Neural cell (in vitro differentiated cells): ENCODE measurements at regions not wholly inside any gene's neighbourhood (a gene's known extent, or its start where the extent isn't known, plus 50 kb on each side); places are given as distances from the start of the nearest gene placed in this dataset.

Experiments used
- H2AFZ ChIP-seq: fragments of 200-600, 300-800 bp; sonication (generic), shearing (Covaris generic); 2 replicates; pipeline ENCODE4 v1.6.0; 2014; ENCODE audit warnings: low read depth, mild to moderate bottlenecking, antibody characterized with exemption, low read length, moderate library complexity
- H3F3A ChIP-seq: fragments of 200-600 bp; shearing (Covaris generic); 2 replicates; pipeline ENCODE4 v1.6.1; 2016; ENCODE audit warnings: mild to moderate bottlenecking, moderate library complexity, mixed read lengths, antibody characterized with exemption, low read length; ENCODE audit not compliant: insufficient read depth, poor library complexity, severe bottlenecking
- H3K27ac ChIP-seq: fragments of 200-600, 300-800 bp; sonication (generic), shearing (Covaris generic); 2 replicates; pipeline ENCODE4 v1.5.1; 2014; ENCODE audit warnings: mild to moderate bottlenecking, low read length, moderate library complexity
- H3K27me3 ChIP-seq: fragments of 300-800, 200-600 bp; sonication (generic), shearing (Covaris generic); 2 replicates; pipeline ENCODE4 v1.6.0; 2014; ENCODE audit warnings: mild to moderate bottlenecking, low read depth, low read length, moderate library complexity; ENCODE audit not compliant: insufficient read depth
- H3K36me3 ChIP-seq: fragments of 300-800, 200-600 bp; sonication (generic), shearing (Covaris generic); 2 replicates; pipeline ENCODE4 v1.5.1; 2014; ENCODE audit warnings: mild to moderate bottlenecking, antibody characterized with exemption, low read length, moderate library complexity; ENCODE audit not compliant: insufficient read depth
- H3K4me2 ChIP-seq: fragments of 300-800, 200-600 bp; sonication (generic), shearing (Covaris generic); 2 replicates; pipeline ENCODE4 v1.6.0; 2014; ENCODE audit warnings: mild to moderate bottlenecking, low read length
- H3K4me3 ChIP-seq: fragments of 300-800, 200-600 bp; sonication (generic), shearing (Covaris generic); 2 replicates; pipeline ENCODE4 v1.5.1; 2014; ENCODE audit warnings: mild to moderate bottlenecking, low read length, moderate library complexity
- H3K79me2 ChIP-seq: fragments of 200-600 bp; shearing (Covaris generic); replicated peaks from 2 replicates; pipeline ENCODE4 v1.6.0; 2014; ENCODE audit warnings: mild to moderate bottlenecking, low read length, moderate library complexity; ENCODE audit not compliant: insufficient read depth
- H3K9ac ChIP-seq: fragments of 300-800, 200-600 bp; sonication (generic), shearing (Covaris generic); 2 replicates; pipeline ENCODE4 v1.6.1; 2016; ENCODE audit warnings: mild to moderate bottlenecking, low read length, mixed read lengths
- H3K9me2 ChIP-seq: fragments of 200-600 bp; shearing (Covaris generic); 2 replicates; pipeline ENCODE4 v1.6.1; 2016; ENCODE audit warnings: mild to moderate bottlenecking, low read length, mixed read lengths; ENCODE audit not compliant: insufficient read depth
- H3K9me3 ChIP-seq: fragments of 200-600, 300-800 bp; sonication (generic), shearing (Covaris generic); 2 replicates; pipeline ENCODE4 v1.6.1; 2016; ENCODE audit warnings: mild to moderate bottlenecking, mixed run types, low read length, moderate library complexity, mixed read lengths
- H4K20me1 ChIP-seq: fragments of 200-600 bp; shearing (Covaris generic); 2 replicates; pipeline ENCODE4 v1.6.1; 2016; ENCODE audit warnings: mild to moderate bottlenecking, mixed run types; ENCODE audit not compliant: insufficient read depth
- EP300 ChIP-seq: fragments of 450-650 bp; conservative IDR thresholded peaks from 2 replicates; pipeline ENCODE4 v1.6.1; 2014; ENCODE audit warnings: antibody characterized with exemption, mild to moderate bottlenecking, moderate library complexity; ENCODE audit not compliant: poor library complexity, severe bottlenecking
- EZH2 ChIP-seq: fragments of 200-600, 300-800 bp; shearing (Covaris generic), sonication (generic); IDR thresholded peaks from 2 replicates; pipeline ENCODE4 v1.6.1; 2014; ENCODE audit warnings: antibody characterized with exemption, low read length, borderline replicate concordance, mild to moderate bottlenecking; ENCODE audit not compliant: insufficient read depth, poor library complexity, severe bottlenecking
- MXI1 ChIP-seq: fragments of 450-650 bp; conservative IDR thresholded peaks from 2 replicates; pipeline ENCODE4 v1.6.1; 2014; ENCODE audit warnings: antibody characterized with exemption, mild to moderate bottlenecking; ENCODE audit not compliant: poor library complexity, severe bottlenecking
- POLR2AphosphoS5 ChIP-seq: IDR thresholded peaks from 2 replicates; pipeline ENCODE4 v1.6.1; 2012
- RAD21 ChIP-seq: fragments of 450-650 bp; conservative IDR thresholded peaks from 2 replicates; pipeline ENCODE4 v1.6.1; 2014; ENCODE audit warnings: antibody characterized with exemption, mild to moderate bottlenecking, moderate library complexity
- SMC3 ChIP-seq: fragments of 450-650 bp; conservative IDR thresholded peaks from 2 replicates; pipeline ENCODE4 v1.6.1; 2014; ENCODE audit warnings: antibody characterized with exemption, mild to moderate bottlenecking, moderate library complexity; ENCODE audit not compliant: poor library complexity
- TAF1 ChIP-seq: IDR thresholded peaks from 2 replicates; pipeline ENCODE4 v1.6.1; 2012; ENCODE audit warnings: low read depth
- TF ChIP-seq, protein P1 (sequence below): IDR thresholded peaks from 2 replicates; pipeline ENCODE4 v1.6.1; 2012; ENCODE audit warnings: borderline replicate concordance
- TF ChIP-seq, protein P2 (sequence below): fragments of 450-650 bp; IDR thresholded peaks from 2 replicates; pipeline ENCODE4 v1.5.1; 2014; ENCODE audit warnings: antibody characterized with exemption, mild to moderate bottlenecking, moderate library complexity; ENCODE audit not compliant: poor library complexity, severe bottlenecking

DNA sequence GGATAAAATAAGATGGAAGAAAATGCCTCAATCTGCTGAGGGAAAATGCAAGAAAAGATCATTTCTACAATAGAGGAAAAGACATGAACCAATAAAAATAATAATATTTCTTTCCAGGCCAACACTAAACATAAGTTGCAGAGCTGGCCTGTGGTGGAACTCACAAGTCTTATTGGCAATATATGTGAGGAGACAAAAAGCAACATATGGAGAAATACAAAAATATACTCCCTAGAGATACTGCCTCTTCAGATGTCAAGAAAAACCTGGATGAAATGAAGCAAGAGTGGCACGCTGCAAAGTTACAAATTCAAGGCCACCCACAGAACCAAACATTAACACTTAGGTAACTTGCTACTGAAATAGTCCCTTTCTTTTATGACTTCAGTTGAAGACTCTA, 264.9 kb upstream of the FMN2 start:
- Histone ChIP-seq H3K27ac (no peak overlapping the region), H3K4me3 (no peak overlapping the region), H3K36me3 (no peaks in the 10 kb centered on the region), H4K20me1 (no peaks in the 10 kb centered on the region), H3K27me3 (no peaks in the 10 kb centered on the region), H3K4me2 (no peak overlapping the region), H3K9ac (no peak overlapping the region), H3F3A (no peaks in the 10 kb centered on the region), H3K9me2 (no peaks in the 10 kb centered on the region), H3K79me2 (no peaks in the 10 kb centered on the region), H2AFZ (no peak overlapping the region), H3K9me3 (no peaks in the 10 kb centered on the region)
- TF ChIP-seq POLR2AphosphoS5 (no peak), TAF1 (no peak), SMC3 (no peak), EP300 (no peak), EZH2 (no peak), MXI1 (no peak), RAD21 (no peak)
- TF ChIP-seq, protein P1, sequence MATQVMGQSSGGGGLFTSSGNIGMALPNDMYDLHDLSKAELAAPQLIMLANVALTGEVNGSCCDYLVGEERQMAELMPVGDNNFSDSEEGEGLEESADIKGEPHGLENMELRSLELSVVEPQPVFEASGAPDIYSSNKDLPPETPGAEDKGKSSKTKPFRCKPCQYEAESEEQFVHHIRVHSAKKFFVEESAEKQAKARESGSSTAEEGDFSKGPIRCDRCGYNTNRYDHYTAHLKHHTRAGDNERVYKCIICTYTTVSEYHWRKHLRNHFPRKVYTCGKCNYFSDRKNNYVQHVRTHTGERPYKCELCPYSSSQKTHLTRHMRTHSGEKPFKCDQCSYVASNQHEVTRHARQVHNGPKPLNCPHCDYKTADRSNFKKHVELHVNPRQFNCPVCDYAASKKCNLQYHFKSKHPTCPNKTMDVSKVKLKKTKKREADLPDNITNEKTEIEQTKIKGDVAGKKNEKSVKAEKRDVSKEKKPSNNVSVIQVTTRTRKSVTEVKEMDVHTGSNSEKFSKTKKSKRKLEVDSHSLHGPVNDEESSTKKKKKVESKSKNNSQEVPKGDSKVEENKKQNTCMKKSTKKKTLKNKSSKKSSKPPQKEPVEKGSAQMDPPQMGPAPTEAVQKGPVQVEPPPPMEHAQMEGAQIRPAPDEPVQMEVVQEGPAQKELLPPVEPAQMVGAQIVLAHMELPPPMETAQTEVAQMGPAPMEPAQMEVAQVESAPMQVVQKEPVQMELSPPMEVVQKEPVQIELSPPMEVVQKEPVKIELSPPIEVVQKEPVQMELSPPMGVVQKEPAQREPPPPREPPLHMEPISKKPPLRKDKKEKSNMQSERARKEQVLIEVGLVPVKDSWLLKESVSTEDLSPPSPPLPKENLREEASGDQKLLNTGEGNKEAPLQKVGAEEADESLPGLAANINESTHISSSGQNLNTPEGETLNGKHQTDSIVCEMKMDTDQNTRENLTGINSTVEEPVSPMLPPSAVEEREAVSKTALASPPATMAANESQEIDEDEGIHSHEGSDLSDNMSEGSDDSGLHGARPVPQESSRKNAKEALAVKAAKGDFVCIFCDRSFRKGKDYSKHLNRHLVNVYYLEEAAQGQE, result no peak
- TF ChIP-seq, protein P2, sequence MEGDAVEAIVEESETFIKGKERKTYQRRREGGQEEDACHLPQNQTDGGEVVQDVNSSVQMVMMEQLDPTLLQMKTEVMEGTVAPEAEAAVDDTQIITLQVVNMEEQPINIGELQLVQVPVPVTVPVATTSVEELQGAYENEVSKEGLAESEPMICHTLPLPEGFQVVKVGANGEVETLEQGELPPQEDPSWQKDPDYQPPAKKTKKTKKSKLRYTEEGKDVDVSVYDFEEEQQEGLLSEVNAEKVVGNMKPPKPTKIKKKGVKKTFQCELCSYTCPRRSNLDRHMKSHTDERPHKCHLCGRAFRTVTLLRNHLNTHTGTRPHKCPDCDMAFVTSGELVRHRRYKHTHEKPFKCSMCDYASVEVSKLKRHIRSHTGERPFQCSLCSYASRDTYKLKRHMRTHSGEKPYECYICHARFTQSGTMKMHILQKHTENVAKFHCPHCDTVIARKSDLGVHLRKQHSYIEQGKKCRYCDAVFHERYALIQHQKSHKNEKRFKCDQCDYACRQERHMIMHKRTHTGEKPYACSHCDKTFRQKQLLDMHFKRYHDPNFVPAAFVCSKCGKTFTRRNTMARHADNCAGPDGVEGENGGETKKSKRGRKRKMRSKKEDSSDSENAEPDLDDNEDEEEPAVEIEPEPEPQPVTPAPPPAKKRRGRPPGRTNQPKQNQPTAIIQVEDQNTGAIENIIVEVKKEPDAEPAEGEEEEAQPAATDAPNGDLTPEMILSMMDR, result no peak

DNA sequence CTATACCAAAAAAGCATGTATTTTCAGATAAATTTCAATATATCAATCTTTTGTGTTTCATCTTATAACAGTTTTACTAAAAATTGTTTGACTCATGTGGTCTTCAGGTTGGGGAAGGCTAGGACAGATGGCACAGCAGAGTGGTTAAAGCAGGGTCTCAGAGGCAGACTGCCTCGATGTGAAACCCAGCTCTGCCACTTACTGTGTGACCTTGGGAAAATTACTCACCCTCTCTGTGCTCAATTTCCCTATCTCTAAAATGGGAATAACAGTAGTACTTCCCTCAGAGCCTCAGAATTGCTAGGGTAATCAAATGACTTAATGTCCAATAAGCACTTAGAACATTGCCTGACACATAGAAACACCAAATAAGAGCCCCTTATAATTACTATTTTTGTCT, 262.1 kb upstream of the FMN2 start:
- Histone ChIP-seq H3K4me2 (no peak overlapping the region), H3K9me2 (no peaks in the 10 kb centered on the region), H3K4me3 (no peak overlapping the region), H3K9me3 (no peaks in the 10 kb centered on the region), H3K27me3 (no peaks in the 10 kb centered on the region), H3K36me3 (no peaks in the 10 kb centered on the region), H3K27ac (no peak overlapping the region), H2AFZ (no peak overlapping the region), H3K79me2 (no peaks in the 10 kb centered on the region), H4K20me1 (no peaks in the 10 kb centered on the region), H3K9ac (no peak overlapping the region), H3F3A (no peaks in the 10 kb centered on the region)
- no peak for TF ChIP-seq EZH2
- no peak for TF ChIP-seq EP300
- TF ChIP-seq, protein P2, result no peak
- no peak for TF ChIP-seq RAD21
